Ascending aorta (tissue), 2 donors: ENCODE measurements at regions not wholly inside any gene's neighbourhood (a gene's known extent, or its start where the extent isn't known, plus 50 kb on each side); places are given as distances from the start of the nearest gene placed in this dataset.

ENCODE experiments used
- DNase-seq, 2 donors: peaks; one replicate each; pipeline ENCODE4 v3.0.0-alpha.2; 2019; ENCODE audit warnings: low spot score in 2 of 2
- H3K27ac ChIP-seq, 2 donors: fragments of 200-600 bp; sonication (generic); one replicate each; pipeline ENCODE4 v1.5.1; 2016 to 2017; ENCODE audit warnings: mild to moderate bottlenecking in 1 of 2
- H3K27me3 ChIP-seq: fragments of 200-600 bp; sonication (generic); one replicate; pipeline ENCODE4 v1.5.1; 2017
- H3K36me3 ChIP-seq, 2 donors: fragments of 200-600 bp; sonication (generic); one replicate each; pipeline ENCODE4 v1.5.1; 2016
- H3K4me1 ChIP-seq, 2 donors: fragments of 200-600 bp; sonication (generic); one replicate each; pipeline ENCODE4 v1.5.1; 2016 to 2017; ENCODE audit warnings: mild to moderate bottlenecking in 1 of 2
- H3K4me3 ChIP-seq, 2 donors: fragments of 200-600 bp; sonication (generic); one replicate each; pipeline ENCODE4 v1.5.1; 2016 to 2017; ENCODE audit warnings: mild to moderate bottlenecking in 1 of 2
- H3K9me3 ChIP-seq, 2 donors: fragments of 200-600 bp; sonication (generic); one replicate each; pipeline ENCODE4 v1.5.1; 2016
- intact Hi-C: fragments of 100-400 bp; cut with DNase I; formaldehyde crosslinking; loops from one replicate; pipeline ENCODE4 v1.15.1; 2023
- TF ChIP-seq, protein P1 (sequence below), 3 experiments: fragments of 200-600 bp in 2 of 3; fragments of 450-650 bp in 1 of 3; sonication (generic) in 2 of 3; IDR thresholded peaks; one replicate each; pipeline ENCODE4 v1.5.1; 2016 to 2019; ENCODE audit warnings: antibody characterized with exemption in 3 of 3, mild to moderate bottlenecking in 1 of 3, moderate library complexity in 1 of 3

- intact Hi-C loops = no loop called here
- H3K4me3 ChIP-seq = peak overlapping the region; percentile 63
- H3K27ac ChIP-seq = peak overlapping the region in 1 of 2 donors; percentile 51
Measured at GRCh38 chr4:123505095-123506010, 108.8 kb downstream of the SPRY1 start.

GRCh38 chr4:123506011-123506695, 109.6 kb downstream of the SPRY1 start:
- Histone ChIP-seq H3K36me3 (no peaks in the 10 kb centered on the region), H3K4me1 (no peaks in the 10 kb centered on the region), H3K27ac (peak overlapping the region in 1 of 2 donors; percentile 51), H3K9me3 (no peaks in the 10 kb centered on the region), H3K4me3 (peak overlapping the region; percentile 63), H3K27me3 (no peaks in the 10 kb centered on the region)
- no peak for DNase-seq
- TF ChIP-seq, protein P1, sequence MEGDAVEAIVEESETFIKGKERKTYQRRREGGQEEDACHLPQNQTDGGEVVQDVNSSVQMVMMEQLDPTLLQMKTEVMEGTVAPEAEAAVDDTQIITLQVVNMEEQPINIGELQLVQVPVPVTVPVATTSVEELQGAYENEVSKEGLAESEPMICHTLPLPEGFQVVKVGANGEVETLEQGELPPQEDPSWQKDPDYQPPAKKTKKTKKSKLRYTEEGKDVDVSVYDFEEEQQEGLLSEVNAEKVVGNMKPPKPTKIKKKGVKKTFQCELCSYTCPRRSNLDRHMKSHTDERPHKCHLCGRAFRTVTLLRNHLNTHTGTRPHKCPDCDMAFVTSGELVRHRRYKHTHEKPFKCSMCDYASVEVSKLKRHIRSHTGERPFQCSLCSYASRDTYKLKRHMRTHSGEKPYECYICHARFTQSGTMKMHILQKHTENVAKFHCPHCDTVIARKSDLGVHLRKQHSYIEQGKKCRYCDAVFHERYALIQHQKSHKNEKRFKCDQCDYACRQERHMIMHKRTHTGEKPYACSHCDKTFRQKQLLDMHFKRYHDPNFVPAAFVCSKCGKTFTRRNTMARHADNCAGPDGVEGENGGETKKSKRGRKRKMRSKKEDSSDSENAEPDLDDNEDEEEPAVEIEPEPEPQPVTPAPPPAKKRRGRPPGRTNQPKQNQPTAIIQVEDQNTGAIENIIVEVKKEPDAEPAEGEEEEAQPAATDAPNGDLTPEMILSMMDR (IDR thresholded peaks at IDR 0.05) = no peak
- intact Hi-C loops = no loop called here

More at GRCh38 chr4:123505095-123506010, 108.8 kb downstream of the SPRY1 start:
- DNase-seq = peak; percentile 10 to 67
- Histone ChIP-seq H3K9me3 (no peaks in the 10 kb centered on the region), H3K4me1 (no peaks in the 10 kb centered on the region), H3K27me3 (no peaks in the 10 kb centered on the region), H3K36me3 (no peaks in the 10 kb centered on the region)
- TF ChIP-seq, protein P1 (IDR thresholded peaks at IDR 0.05) = no peak

DNA sequence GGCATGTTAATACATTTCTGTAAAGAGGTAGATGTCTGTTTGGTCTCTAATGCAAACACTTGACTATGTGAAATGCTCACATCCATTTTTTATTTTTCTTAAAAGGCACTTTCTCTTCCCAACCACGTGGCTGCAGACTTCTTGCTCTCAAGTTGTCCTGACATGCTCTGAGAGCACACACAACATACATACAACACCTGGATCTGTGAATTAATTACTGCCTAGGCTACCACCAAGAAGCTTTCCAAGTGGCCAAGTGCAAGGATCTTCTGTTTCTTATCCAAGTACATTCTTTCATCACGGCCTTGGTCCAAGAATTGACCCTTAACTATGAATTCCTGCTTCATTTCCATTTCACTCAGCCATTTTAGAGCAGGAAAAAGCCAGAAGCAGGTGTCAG, 110.8 kb downstream of the SPRY1 start:
- intact Hi-C loops = no loop called here
- no peaks in the 10 kb centered on the region for H3K9me3 ChIP-seq
- no peak overlapping the region for H3K4me3 ChIP-seq
- TF ChIP-seq, protein P1 (IDR thresholded peaks at IDR 0.05) = no peak
- no peaks in the 10 kb centered on the region for H3K4me1 ChIP-seq
- no peaks in the 10 kb centered on the region for H3K36me3 ChIP-seq
- H3K27me3 ChIP-seq = no peaks in the 10 kb centered on the region
- H3K27ac ChIP-seq = no peak overlapping the region
- no peak for DNase-seq

DNA sequence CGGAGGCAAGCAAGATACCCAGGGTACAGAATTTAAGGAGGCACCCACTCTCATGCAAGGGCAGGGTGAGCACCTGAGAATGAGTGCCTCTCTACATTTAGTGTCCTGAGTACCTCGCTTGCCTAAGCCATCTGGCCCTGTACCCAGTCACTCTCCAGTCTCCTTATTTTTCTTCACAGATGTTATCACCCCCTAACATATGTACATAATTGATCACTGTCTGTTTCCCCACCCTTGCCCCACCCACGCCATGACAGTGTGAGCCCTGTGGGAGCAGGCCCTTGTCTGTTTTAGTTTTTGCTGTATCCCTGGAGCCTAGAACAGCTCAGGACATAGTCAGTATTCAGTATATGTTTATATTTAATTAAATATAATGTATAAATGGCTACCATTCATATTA, 113.6 kb downstream of the SPRY1 start:
- TF ChIP-seq, protein P1 (IDR thresholded peaks at IDR 0.05) = no peak
- no peaks in the 10 kb centered on the region for H3K27me3 ChIP-seq
- no peak overlapping the region for H3K27ac ChIP-seq
- no peaks in the 10 kb centered on the region for H3K36me3 ChIP-seq
- no peaks in the 10 kb centered on the region for H3K4me1 ChIP-seq
- H3K9me3 ChIP-seq = no peaks in the 10 kb centered on the region
- no peak for DNase-seq
- intact Hi-C loops = loop anchor here (2.0 kb wide), 1 partner anchor 43 kb away; no protein-coding TSS in a partner anchor
- H3K4me3 ChIP-seq = no peak overlapping the region

GRCh38 chr4:123510659-123511058, 114.1 kb downstream of the SPRY1 start:
- TF ChIP-seq, protein P1 (IDR thresholded peaks at IDR 0.05) = no peak
- DNase-seq = no peak
- Histone ChIP-seq H3K4me1 (no peaks in the 10 kb centered on the region), H3K27ac (no peak overlapping the region), H3K36me3 (no peaks in the 10 kb centered on the region), H3K9me3 (no peaks in the 10 kb centered on the region), H3K27me3 (no peaks in the 10 kb centered on the region), H3K4me3 (no peak overlapping the region)
- intact Hi-C loops = loop anchor here (2.0 kb wide), 1 partner anchor 42 kb away; no protein-coding TSS in a partner anchor
